GM23338 (cell line): ENCODE measurements at regions not wholly inside any gene's neighbourhood (a gene's known extent, or its start where the extent isn't known, plus 50 kb on each side); places are given as distances from the start of the nearest gene placed in this dataset.

ENCODE experiments used
- ATAC-seq: fragments of 200-7000 bp; cut with Tn5 transposase; 3 replicates; pipeline ENCODE4 v1.9.1; 2020
- DNase-seq: peaks from one replicate; pipeline ENCODE4 v3.0.0-alpha.2; 2015; ENCODE audit warnings: low spot score
- H2AFZ ChIP-seq: fragments of 200-600 bp; sonication (generic); 2 replicates; pipeline ENCODE4 v1.8.0; 2016; ENCODE audit warnings: antibody characterized with exemption, mild to moderate bottlenecking, moderate library complexity
- H3F3A ChIP-seq: fragments of 200-600 bp; sonication (generic); replicated peaks from 2 replicates; pipeline ENCODE4 v1.8.0; 2017; ENCODE audit warnings: antibody characterized with exemption, mixed run types, low read depth
- H3K27ac ChIP-seq: fragments of 200-600 bp; sonication (generic); 2 replicates; pipeline ENCODE4 v1.6.1; 2016; ENCODE audit warnings: low read depth
- H3K27me3 ChIP-seq: fragments of 200-600 bp; sonication (generic); 2 replicates; pipeline ENCODE4 v1.8.0; 2016; ENCODE audit warnings: mild to moderate bottlenecking, mixed run types, moderate library complexity; ENCODE audit not compliant: insufficient read depth
- H3K36me3 ChIP-seq: fragments of 200-600 bp; sonication (generic); 2 replicates; pipeline ENCODE4 v1.8.0; 2016; ENCODE audit warnings: mild to moderate bottlenecking; ENCODE audit not compliant: insufficient read depth
- H3K4me1 ChIP-seq: fragments of 200-600 bp; sonication (generic); 2 replicates; pipeline ENCODE4 v1.8.0; 2016; ENCODE audit warnings: mild to moderate bottlenecking, moderate library complexity; ENCODE audit not compliant: insufficient read depth
- H3K4me2 ChIP-seq: fragments of 200-600 bp; sonication (generic); 2 replicates; pipeline ENCODE4 v1.7.1; 2017; ENCODE audit warnings: mixed run types
- H3K4me3 ChIP-seq: fragments of 200-600 bp; sonication (generic); 2 replicates; pipeline ENCODE4 v1.6.1; 2016; ENCODE audit warnings: mixed run types
- H3K79me2 ChIP-seq: fragments of 200-600 bp; sonication (generic); replicated peaks from 2 replicates; pipeline ENCODE4 v1.8.0; 2017; ENCODE audit warnings: mild to moderate bottlenecking; ENCODE audit not compliant: insufficient read depth
- H3K9me2 ChIP-seq: fragments of 200-600 bp; sonication (generic); 2 replicates; pipeline ENCODE4 v1.8.0; 2017; ENCODE audit not compliant: insufficient read depth
- H4K20me1 ChIP-seq: fragments of 200-600 bp; sonication (generic); replicated peaks from 2 replicates; pipeline ENCODE4 v1.8.0; 2017; ENCODE audit warnings: mild to moderate bottlenecking; ENCODE audit not compliant: insufficient read depth
- H3K27ac Mint-ChIP-seq: 2 replicates; pipeline ENCODE4 v1.8.0; 2020; ENCODE audit warnings: inconsistent platforms, mild to moderate bottlenecking, moderate library complexity, mixed read lengths
- H3K27me3 Mint-ChIP-seq: 3 replicates; pipeline ENCODE4 v1.8.0; 2022; ENCODE audit warnings: low read depth, mild to moderate bottlenecking, moderate library complexity, mixed read lengths, inconsistent platforms; ENCODE audit not compliant: insufficient read depth, poor library complexity
- H3K36me3 Mint-ChIP-seq: 3 replicates; pipeline ENCODE4 v1.8.0; 2021; ENCODE audit warnings: low read depth, mild to moderate bottlenecking, inconsistent platforms, moderate library complexity, mixed read lengths
- H3K4me1 Mint-ChIP-seq: 3 replicates; pipeline ENCODE4 v1.8.0; 2020; ENCODE audit warnings: mild to moderate bottlenecking, inconsistent platforms, mixed read lengths
- H3K4me3 Mint-ChIP-seq: 3 replicates; pipeline ENCODE4 v1.8.0; 2021; ENCODE audit warnings: moderate library complexity, mild to moderate bottlenecking, inconsistent platforms, mixed read lengths
- H3K9me3 Mint-ChIP-seq: 3 replicates; pipeline ENCODE4 v1.8.0; 2020; ENCODE audit warnings: moderate library complexity, mild to moderate bottlenecking, inconsistent platforms, mixed read lengths
- CREB1 ChIP-seq: fragments of 250-450 bp; sonication (Bioruptor Pico); IDR thresholded peaks from 2 replicates; pipeline ENCODE4 v1.5.0; 2020; ENCODE audit warnings: low read depth, mild to moderate bottlenecking, moderate library complexity
- CTCF ChIP-seq, 2 experiments: fragments of 200-600 bp in 1 of 2; sonication (generic) in 1 of 2; conservative IDR thresholded peaks; 2 replicates each; pipeline versions ENCODE4 v1.5.1 to v1.6.1; 2016 to 2017; ENCODE audit warnings: antibody characterized with exemption in 2 of 2, low read depth in 2 of 2, mild to moderate bottlenecking in 2 of 2, moderate library complexity in 1 of 2
- ETS1 ChIP-seq: IDR thresholded peaks from 2 replicates; pipeline ENCODE4 v1.6.1; 2016; ENCODE audit warnings: antibody characterized with exemption
- EZH2 ChIP-seq: fragments of 200-600 bp; sonication (generic); IDR thresholded peaks from one replicate; pipeline ENCODE4 v1.8.0; 2017; ENCODE audit warnings: antibody characterized with exemption, mild to moderate bottlenecking, low read depth; ENCODE audit not compliant: unreplicated experiment
- EZH2phosphoT487 ChIP-seq: fragments of 200-600 bp; sonication (generic); IDR thresholded peaks from one replicate; pipeline ENCODE4 v1.8.1; 2018; ENCODE audit warnings: antibody characterized with exemption; ENCODE audit not compliant: unreplicated experiment
- JUNB ChIP-seq: IDR thresholded peaks from one replicate; pipeline ENCODE4 v1.6.1; 2016; ENCODE audit warnings: antibody characterized with exemption; ENCODE audit not compliant: unreplicated experiment
- NANOG ChIP-seq: IDR thresholded peaks from 2 replicates; pipeline ENCODE4 v1.6.1; 2016; ENCODE audit warnings: antibody characterized with exemption, borderline replicate concordance
- POLR2AphosphoS5 ChIP-seq: IDR thresholded peaks from 2 replicates; pipeline ENCODE4 v1.6.1; 2016; ENCODE audit warnings: antibody characterized with exemption, low read depth
- REST ChIP-seq: IDR thresholded peaks from one replicate; pipeline ENCODE4 v1.6.1; 2018; ENCODE audit warnings: antibody characterized with exemption; ENCODE audit not compliant: unreplicated experiment
- STAT1 ChIP-seq: IDR thresholded peaks from one replicate; pipeline ENCODE4 v1.6.1; 2016; ENCODE audit warnings: antibody characterized with exemption; ENCODE audit not compliant: unreplicated experiment
- ZNF114 ChIP-seq: fragments of 250-450 bp; sonication (Bioruptor Pico); IDR thresholded peaks from 2 replicates; pipeline ENCODE4 v1.5.0; 2020; ENCODE audit warnings: mild to moderate bottlenecking, moderate library complexity
- ZNF331 ChIP-seq: fragments of 250-450 bp; sonication (Bioruptor Pico); IDR thresholded peaks from 2 replicates; pipeline ENCODE4 v1.5.0; 2020; ENCODE audit warnings: low read depth, mild to moderate bottlenecking, moderate library complexity
- ZNF462 ChIP-seq: fragments of 250-450 bp; sonication (Bioruptor Pico); IDR thresholded peaks from 2 replicates; pipeline ENCODE4 v1.5.0; 2020; ENCODE audit warnings: mild to moderate bottlenecking, moderate library complexity

- no peaks in the 10 kb centered on the region for H3K4me1 Mint-ChIP-seq
- no peak for TF ChIP-seq REST
- TF ChIP-seq POLR2AphosphoS5: no peak
- no peak for TF ChIP-seq ZNF114 (CRISPR knock-in tag)
- TF ChIP-seq NANOG: no peak
- TF ChIP-seq EZH2phosphoT487: no peak
- TF ChIP-seq JUNB: no peak
- TF ChIP-seq STAT1: no peak
- TF ChIP-seq ZNF331 (CRISPR knock-in tag): no peak
- TF ChIP-seq CTCF (conservative IDR thresholded peaks at IDR 0.05; ENCODE audit: low read depth in 2 of 2): no peak
- TF ChIP-seq CREB1 (CRISPR knock-in tag): no peak
- no peak for TF ChIP-seq EZH2
- no peak for TF ChIP-seq ETS1
- TF ChIP-seq ZNF462 (CRISPR knock-in tag): no peak
- Histone ChIP-seq H3K27me3 (no peaks in the 10 kb centered on the region), H3K79me2 (no peaks in the 10 kb centered on the region), H3K4me1 (no peaks in the 10 kb centered on the region), H2AFZ (no peak overlapping the region), H3K9me2 (no peaks in the 10 kb centered on the region), H3K27ac (no peak overlapping the region), H3K4me3 (no peak overlapping the region), H4K20me1 (no peaks in the 10 kb centered on the region), H3K4me2 (no peak overlapping the region), H3K36me3 (no peaks in the 10 kb centered on the region), H3F3A (no peaks in the 10 kb centered on the region)
- no peaks in the 10 kb centered on the region for H3K36me3 Mint-ChIP-seq
- no peak overlapping the region for H3K4me3 Mint-ChIP-seq
- no peak for DNase-seq
- no peak for ATAC-seq
- no peaks in the 10 kb centered on the region for H3K27me3 Mint-ChIP-seq
- peaks cover 5% of the 10 kb centered on the region; the same call in 1 of the 3 replicates for H3K9me3 Mint-ChIP-seq
- H3K27ac Mint-ChIP-seq: no peak overlapping the region
Measured at GRCh38 chr1:30632481-30632880, 90.9 kb downstream of the MATN1 start.
